ENCODE measurements at regions not wholly inside any gene's neighbourhood (a gene's known extent, or its start where the extent isn't known, plus 50 kb on each side); places are given as distances from the start of the nearest gene placed in this dataset.

DNA sequence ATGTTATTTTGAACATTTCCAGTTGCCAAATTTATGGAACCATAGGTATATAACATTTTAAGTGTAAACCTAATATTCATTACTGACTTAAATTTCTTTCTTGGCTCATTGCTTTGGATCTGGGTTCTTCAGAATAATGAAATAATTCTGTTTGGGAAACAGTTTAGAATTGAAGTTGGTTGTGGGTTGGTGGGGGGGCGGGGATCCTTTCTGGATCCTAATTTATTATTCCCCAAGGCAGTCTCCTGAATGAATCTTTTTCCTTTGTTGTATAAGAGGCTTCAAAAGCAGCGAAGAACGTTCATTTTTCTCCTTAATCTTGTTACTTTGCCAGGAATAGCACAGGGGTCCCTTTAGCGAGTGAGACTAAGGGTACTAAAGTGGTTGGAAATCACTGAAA is 325.5 kb downstream of the FOXG1 start:
- Histone ChIP-seq H3K9me3 (replicated peaks) (peaks cover 11% of the 10 kb centered on the region), H3K27me3 (ENCODE audit: low read depth) (no peaks in the 10 kb centered on the region), H3K36me3 (no peaks in the 10 kb centered on the region), H3K27ac (replicated peaks) (no peak overlapping the region), H3K4me1 (no peaks in the 10 kb centered on the region), H3K4me3 (no peak overlapping the region)
- intact Hi-C loops (cut with micrococcal nuclease) = no loop called here
- TF ChIP-seq, protein P1, sequence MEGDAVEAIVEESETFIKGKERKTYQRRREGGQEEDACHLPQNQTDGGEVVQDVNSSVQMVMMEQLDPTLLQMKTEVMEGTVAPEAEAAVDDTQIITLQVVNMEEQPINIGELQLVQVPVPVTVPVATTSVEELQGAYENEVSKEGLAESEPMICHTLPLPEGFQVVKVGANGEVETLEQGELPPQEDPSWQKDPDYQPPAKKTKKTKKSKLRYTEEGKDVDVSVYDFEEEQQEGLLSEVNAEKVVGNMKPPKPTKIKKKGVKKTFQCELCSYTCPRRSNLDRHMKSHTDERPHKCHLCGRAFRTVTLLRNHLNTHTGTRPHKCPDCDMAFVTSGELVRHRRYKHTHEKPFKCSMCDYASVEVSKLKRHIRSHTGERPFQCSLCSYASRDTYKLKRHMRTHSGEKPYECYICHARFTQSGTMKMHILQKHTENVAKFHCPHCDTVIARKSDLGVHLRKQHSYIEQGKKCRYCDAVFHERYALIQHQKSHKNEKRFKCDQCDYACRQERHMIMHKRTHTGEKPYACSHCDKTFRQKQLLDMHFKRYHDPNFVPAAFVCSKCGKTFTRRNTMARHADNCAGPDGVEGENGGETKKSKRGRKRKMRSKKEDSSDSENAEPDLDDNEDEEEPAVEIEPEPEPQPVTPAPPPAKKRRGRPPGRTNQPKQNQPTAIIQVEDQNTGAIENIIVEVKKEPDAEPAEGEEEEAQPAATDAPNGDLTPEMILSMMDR (IDR thresholded peaks at IDR 0.05; ENCODE audit: borderline replicate concordance) = no peak
- DNase-seq = no peak

DNA sequence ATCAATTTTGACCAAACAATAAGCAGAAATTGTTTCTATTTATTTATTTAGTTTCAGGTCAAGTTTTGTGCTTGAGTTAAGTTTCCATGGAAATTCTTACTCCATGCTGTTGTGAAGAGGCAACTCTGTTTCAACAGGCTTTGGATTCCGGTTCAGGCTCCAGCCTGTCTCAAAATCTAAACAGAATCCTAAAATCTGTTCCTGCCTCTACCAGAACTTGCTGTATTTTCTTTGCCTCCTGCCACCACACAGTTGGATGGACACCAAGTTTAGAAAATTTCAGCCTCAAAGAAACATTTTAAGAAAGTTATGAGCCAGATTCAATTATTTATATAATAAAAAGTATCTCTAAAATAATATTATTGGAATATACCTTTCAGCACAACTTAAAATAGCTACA is 330.9 kb downstream of the FOXG1 start:
- no peaks in the 10 kb centered on the region for H3K9me3 ChIP-seq (replicated peaks)
- no peak overlapping the region for H3K27ac ChIP-seq (replicated peaks)
- H3K4me1 ChIP-seq = no peaks in the 10 kb centered on the region
- no peak for DNase-seq
- H3K4me3 ChIP-seq = no peak overlapping the region
- TF ChIP-seq, protein P1 (IDR thresholded peaks at IDR 0.05; ENCODE audit: borderline replicate concordance) = no peak
- no peaks in the 10 kb centered on the region for H3K27me3 ChIP-seq (ENCODE audit: low read depth)
- no peaks in the 10 kb centered on the region for H3K36me3 ChIP-seq
- intact Hi-C loops (cut with micrococcal nuclease) = no loop called here

DNA sequence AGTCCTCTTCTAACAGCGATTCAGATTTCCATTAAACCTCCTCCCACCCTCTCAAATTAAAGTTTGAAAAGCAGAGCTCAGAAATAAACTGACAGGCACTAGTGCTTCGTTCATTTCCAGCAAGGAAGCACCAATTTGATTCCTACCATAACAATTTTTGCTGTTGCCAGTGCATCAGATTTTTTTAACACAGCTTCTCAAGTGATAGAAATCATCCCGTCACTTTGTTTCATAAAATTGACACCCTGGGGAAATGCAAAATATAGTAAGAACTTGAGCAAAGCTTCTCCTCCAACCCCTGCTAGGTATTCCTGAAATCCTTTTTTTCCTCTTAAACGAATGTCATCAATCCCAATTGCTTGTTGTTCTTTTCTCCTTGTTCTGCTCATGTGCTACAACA is 332.1 kb downstream of the FOXG1 start:
- Histone ChIP-seq H3K36me3 (no peaks in the 10 kb centered on the region), H3K4me1 (no peaks in the 10 kb centered on the region), H3K27ac (replicated peaks) (no peak overlapping the region), H3K9me3 (replicated peaks) (no peaks in the 10 kb centered on the region), H3K4me3 (no peak overlapping the region), H3K27me3 (ENCODE audit: low read depth) (no peaks in the 10 kb centered on the region)
- intact Hi-C loops (cut with micrococcal nuclease) = no loop called here
- TF ChIP-seq, protein P1 (IDR thresholded peaks at IDR 0.05; ENCODE audit: borderline replicate concordance) = no peak
- no peak for DNase-seq

DNA sequence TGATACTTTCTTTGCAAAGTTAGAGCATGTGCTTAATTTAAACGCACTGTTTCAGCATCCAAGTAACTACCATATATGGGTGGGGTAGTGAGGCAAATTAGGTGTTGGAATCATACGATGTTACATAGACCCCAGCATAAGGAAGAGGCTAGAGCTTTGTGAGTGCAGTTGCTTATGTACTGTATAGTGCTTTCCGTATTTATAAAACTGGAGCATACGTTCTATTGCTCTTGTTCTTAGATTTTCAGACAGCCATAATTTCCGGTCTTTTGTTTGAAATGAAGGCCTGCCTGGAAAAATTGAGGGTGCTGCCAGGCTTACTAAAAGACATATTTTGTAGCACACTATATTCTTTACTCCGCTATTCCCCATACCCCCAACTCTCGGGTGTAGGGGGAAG is 335.7 kb downstream of the FOXG1 start:
- no peak for DNase-seq
- no peak overlapping the region for H3K4me3 ChIP-seq

DNA sequence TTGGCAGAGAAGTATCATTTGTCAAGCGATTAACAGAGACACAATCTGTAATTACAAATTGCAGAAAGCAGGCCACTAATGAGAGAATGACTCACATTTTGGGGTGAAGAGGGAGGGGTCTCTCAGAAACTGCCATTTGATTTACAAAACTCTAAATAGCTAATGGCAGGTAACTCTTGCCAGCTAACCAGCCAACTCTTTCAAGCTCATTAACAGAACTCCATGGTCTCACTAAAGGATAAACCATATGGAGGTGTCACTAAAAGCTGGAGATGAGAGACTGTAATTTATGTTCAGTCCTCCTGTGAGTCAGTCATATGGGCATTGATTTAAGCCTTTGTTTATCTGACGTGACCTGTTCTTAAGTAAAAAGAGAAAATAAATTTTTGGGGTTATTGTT is 336.4 kb downstream of the FOXG1 start:
- intact Hi-C loops (cut with micrococcal nuclease) = no loop called here
- Histone ChIP-seq H3K27ac (replicated peaks) (no peak overlapping the region), H3K4me3 (no peak overlapping the region), H3K36me3 (no peaks in the 10 kb centered on the region), H3K27me3 (ENCODE audit: low read depth) (no peaks in the 10 kb centered on the region), H3K9me3 (replicated peaks) (no peaks in the 10 kb centered on the region), H3K4me1 (no peaks in the 10 kb centered on the region)
- no peak for DNase-seq
- TF ChIP-seq, protein P1 (IDR thresholded peaks at IDR 0.05; ENCODE audit: borderline replicate concordance) = no peak

More for the DNA sequence above, 335.7 kb downstream of the FOXG1 start:
- Histone ChIP-seq H3K27me3 (ENCODE audit: low read depth) (no peaks in the 10 kb centered on the region), H3K36me3 (no peaks in the 10 kb centered on the region), H3K27ac (replicated peaks) (no peak overlapping the region), H3K4me1 (no peaks in the 10 kb centered on the region), H3K9me3 (replicated peaks) (no peaks in the 10 kb centered on the region)
- TF ChIP-seq, protein P1 (IDR thresholded peaks at IDR 0.05; ENCODE audit: borderline replicate concordance) = no peak
- intact Hi-C loops (cut with micrococcal nuclease) = no loop called here

DNA sequence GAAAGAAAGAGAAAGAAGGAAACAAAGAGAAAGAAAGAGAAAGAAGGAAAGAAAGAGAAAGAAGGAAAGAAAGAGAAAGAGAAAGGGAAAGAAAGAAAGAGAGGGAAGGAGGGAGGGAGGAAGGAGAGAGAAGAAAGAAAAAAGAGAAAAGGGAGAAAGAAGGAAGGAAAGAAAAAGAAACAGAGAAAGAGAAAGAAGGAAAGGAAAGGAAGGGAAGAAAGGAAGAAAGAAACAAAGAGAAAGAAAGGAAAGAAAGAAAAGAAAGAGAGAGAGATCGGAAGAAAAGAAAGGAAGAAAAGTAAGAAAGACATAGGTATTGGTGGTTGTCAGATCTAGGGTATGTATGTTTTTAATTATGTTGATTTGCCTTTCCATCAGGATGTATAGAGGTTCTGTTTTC is 342.3 kb downstream of the FOXG1 start:
- Histone ChIP-seq H3K36me3 (no peaks in the 10 kb centered on the region), H3K4me3 (no peak overlapping the region), H3K27me3 (ENCODE audit: low read depth) (no peaks in the 10 kb centered on the region), H3K9me3 (replicated peaks) (peaks cover 7% of the 10 kb centered on the region), H3K27ac (replicated peaks) (no peak overlapping the region), H3K4me1 (no peaks in the 10 kb centered on the region)
- intact Hi-C loops (cut with micrococcal nuclease) = no loop called here
- no peak for DNase-seq
- TF ChIP-seq, protein P1 (IDR thresholded peaks at IDR 0.05; ENCODE audit: borderline replicate concordance) = no peak
